Neural progenitor cell (in vitro differentiated cells): ENCODE measurements at regions not wholly inside any gene's neighbourhood (a gene's known extent, or its start where the extent isn't known, plus 50 kb on each side); places are given as distances from the start of the nearest gene placed in this dataset.

Experiments used
- DNase-seq: peaks from one replicate; pipeline ENCODE4 v3.0.0-alpha.2; 2016; ENCODE audit warnings: low spot score
- H2AFZ ChIP-seq: fragments of 200-600 bp; sonication (generic); replicated peaks from 2 replicates; pipeline ENCODE4 v1.6.1; 2016; ENCODE audit warnings: antibody characterized with exemption
- H3F3A ChIP-seq: fragments of 200-600 bp; sonication (generic); 2 replicates; pipeline ENCODE4 v1.6.1; 2016; ENCODE audit warnings: antibody characterized with exemption, low read depth
- H3K27ac ChIP-seq: fragments of 200-600 bp; sonication (generic); 2 replicates; pipeline ENCODE4 v1.5.1; 2016; ENCODE audit warnings: mild to moderate bottlenecking
- H3K27me3 ChIP-seq: fragments of 200-600 bp; sonication (generic); 2 replicates; pipeline ENCODE4 v1.6.1; 2016; ENCODE audit warnings: mild to moderate bottlenecking, moderate library complexity
- H3K36me3 ChIP-seq: fragments of 200-600 bp; sonication (generic); 2 replicates; pipeline ENCODE4 v1.5.1; 2016
- H3K4me1 ChIP-seq: fragments of 200-600 bp; sonication (generic); 2 replicates; pipeline ENCODE4 v1.6.1; 2016; ENCODE audit warnings: mixed run types
- H3K4me2 ChIP-seq: fragments of 200-600 bp; sonication (generic); 2 replicates; pipeline ENCODE4 v1.6.1; 2016
- H3K4me3 ChIP-seq: fragments of 200-600 bp; sonication (generic); 2 replicates; pipeline ENCODE4 v1.5.1; 2016
- H3K79me2 ChIP-seq: fragments of 200-600 bp; sonication (generic); 2 replicates; pipeline ENCODE4 v1.6.1; 2016; ENCODE audit warnings: low read depth
- H3K9ac ChIP-seq: fragments of 200-600 bp; sonication (generic); 2 replicates; pipeline ENCODE4 v1.6.1; 2016
- H3K9me3 ChIP-seq: fragments of 200-600 bp; sonication (generic); 2 replicates; pipeline ENCODE4 v1.5.1; 2016; ENCODE audit warnings: low read depth
- H4K20me1 ChIP-seq: fragments of 200-600 bp; sonication (generic); 2 replicates; pipeline ENCODE4 v1.6.1; 2016; ENCODE audit warnings: low read depth
- H3K27ac Mint-ChIP-seq: 3 replicates; pipeline ENCODE4 v1.8.0; 2021; ENCODE audit warnings: mixed read lengths
- H3K27me3 Mint-ChIP-seq: 2 replicates; pipeline ENCODE4 v1.8.0; 2022; ENCODE audit warnings: low read depth, mild to moderate bottlenecking, inconsistent platforms, moderate library complexity, mixed read lengths; ENCODE audit not compliant: insufficient read depth
- H3K36me3 Mint-ChIP-seq: 3 replicates; pipeline ENCODE4 v1.8.0; 2021; ENCODE audit warnings: mixed read lengths
- H3K4me1 Mint-ChIP-seq: 3 replicates; pipeline ENCODE4 v1.8.0; 2021; ENCODE audit warnings: mixed read lengths
- H3K4me3 Mint-ChIP-seq: 3 replicates; pipeline ENCODE4 v1.8.0; 2021; ENCODE audit warnings: mild to moderate bottlenecking, moderate library complexity, mixed read lengths
- H3K9me3 Mint-ChIP-seq: 3 replicates; pipeline ENCODE4 v1.8.0; 2020; ENCODE audit warnings: mixed read lengths
- CTCF ChIP-seq: fragments of 200-600 bp; sonication (generic); IDR thresholded peaks from 2 replicates; pipeline ENCODE4 v1.5.1; 2017; ENCODE audit warnings: antibody characterized with exemption, mild to moderate bottlenecking
- EZH2 ChIP-seq: fragments of 200-600 bp; sonication (generic); IDR thresholded peaks from 2 replicates; pipeline ENCODE4 v1.6.1; 2017; ENCODE audit warnings: antibody characterized with exemption, mild to moderate bottlenecking, moderate library complexity
- EZH2phosphoT487 ChIP-seq: fragments of 200-600 bp; sonication (generic); IDR thresholded peaks from 2 replicates; pipeline ENCODE4 v1.6.1; 2017; ENCODE audit warnings: antibody characterized with exemption

GRCh38 chr18:78624646-78625279 lies 354.9 kb upstream of the SALL3 start:
- Histone ChIP-seq H3K4me1 (peaks cover 11% of the 10 kb centered on the region), H3K27me3 (no peaks in the 10 kb centered on the region), H3K9me3 (no peaks in the 10 kb centered on the region), H3K36me3 (no peaks in the 10 kb centered on the region), H3K4me3 (no peak overlapping the region), H3K9ac (no peak overlapping the region), H4K20me1 (no peaks in the 10 kb centered on the region), H3K27ac (no peak overlapping the region), H3K79me2 (no peaks in the 10 kb centered on the region), H2AFZ (peak overlapping the region; percentile 63), H3K4me2 (peak overlapping the region; percentile 11), H3F3A (no peaks in the 10 kb centered on the region)
- Mint-ChIP-seq H3K4me3 (no peak overlapping the region), H3K4me1 (peaks cover 18% of the 10 kb centered on the region), H3K27ac (peak overlapping the region; percentile 59), H3K36me3 (peaks cover 3% of the 10 kb centered on the region), H3K27me3 (peaks cover 4% of the 10 kb centered on the region), H3K9me3 (peaks cover 5% of the 10 kb centered on the region)
- TF ChIP-seq EZH2phosphoT487: no peak
- DNase-seq: peak; percentile 30

GRCh38 chr18:78625847-78626246 lies 353.8 kb upstream of the SALL3 start:
- Histone ChIP-seq H3K27me3 (no peaks in the 10 kb centered on the region), H3K36me3 (no peaks in the 10 kb centered on the region), H3K9ac (no peak overlapping the region), H3K4me1 (peaks cover 11% of the 10 kb centered on the region), H3K27ac (no peak overlapping the region), H3K4me3 (no peak overlapping the region), H3K9me3 (no peaks in the 10 kb centered on the region), H2AFZ (no peak overlapping the region), H3F3A (no peaks in the 10 kb centered on the region), H3K4me2 (no peak overlapping the region), H3K79me2 (no peaks in the 10 kb centered on the region), H4K20me1 (no peaks in the 10 kb centered on the region)
- Mint-ChIP-seq H3K4me1 (peaks cover 18% of the 10 kb centered on the region), H3K9me3 (peaks cover 5% of the 10 kb centered on the region), H3K36me3 (peaks cover 3% of the 10 kb centered on the region), H3K27ac (no peak overlapping the region), H3K4me3 (no peak overlapping the region), H3K27me3 (peaks cover 4% of the 10 kb centered on the region)
- TF ChIP-seq EZH2phosphoT487 (no peak), CTCF (no peak), EZH2 (no peak)
- DNase-seq: no peak

- TF ChIP-seq EZH2: no peak
- TF ChIP-seq EZH2phosphoT487: no peak
- TF ChIP-seq CTCF: no peak
Observed at GRCh38 chr18:78627551-78628346, 351.9 kb upstream of the SALL3 start.

GRCh38 chr18:78629426-78629825 lies 350.2 kb upstream of the SALL3 start:
- no peaks in the 10 kb centered on the region for H4K20me1 ChIP-seq
- no peaks in the 10 kb centered on the region for H3K36me3 ChIP-seq
- no peaks in the 10 kb centered on the region for H3K27me3 ChIP-seq
- Mint-ChIP-seq H3K27me3 (peaks cover 4% of the 10 kb centered on the region), H3K27ac (no peak overlapping the region), H3K4me1 (peaks cover 14% of the 10 kb centered on the region), H3K36me3 (peaks cover 3% of the 10 kb centered on the region), H3K4me3 (no peak overlapping the region), H3K9me3 (peaks cover 5% of the 10 kb centered on the region)
- no peaks in the 10 kb centered on the region for H3F3A ChIP-seq
- H2AFZ ChIP-seq: no peak overlapping the region
- H3K4me2 ChIP-seq: no peak overlapping the region
- peaks cover 7% of the 10 kb centered on the region for H3K4me1 ChIP-seq
- DNase-seq: no peak
- no peaks in the 10 kb centered on the region for H3K9me3 ChIP-seq
- no peak overlapping the region for H3K9ac ChIP-seq
- TF ChIP-seq EZH2: no peak
- TF ChIP-seq CTCF: no peak
- TF ChIP-seq EZH2phosphoT487: no peak
- no peak overlapping the region for H3K4me3 ChIP-seq
- H3K79me2 ChIP-seq: no peaks in the 10 kb centered on the region
- H3K27ac ChIP-seq: no peak overlapping the region

More at GRCh38 chr18:78627551-78628346, 351.9 kb upstream of the SALL3 start:
- H3K27ac Mint-ChIP-seq: no peak overlapping the region
- H3K4me3 ChIP-seq: no peak overlapping the region
- H3K27me3 Mint-ChIP-seq: peaks cover 4% of the 10 kb centered on the region
- H3K36me3 ChIP-seq: no peaks in the 10 kb centered on the region
- DNase-seq: no peak
- H3K4me1 ChIP-seq: peaks cover 11% of the 10 kb centered on the region
- H3K36me3 Mint-ChIP-seq: peaks cover 3% of the 10 kb centered on the region
- no peaks in the 10 kb centered on the region for H3F3A ChIP-seq
- no peaks in the 10 kb centered on the region for H3K79me2 ChIP-seq
- H3K9me3 Mint-ChIP-seq: peaks cover 5% of the 10 kb centered on the region
- H3K9ac ChIP-seq: no peak overlapping the region
- no peak overlapping the region for H3K4me3 Mint-ChIP-seq
- no peak overlapping the region for H3K4me2 ChIP-seq
- no peaks in the 10 kb centered on the region for H3K27me3 ChIP-seq
- H4K20me1 ChIP-seq: no peaks in the 10 kb centered on the region
- H3K9me3 ChIP-seq: no peaks in the 10 kb centered on the region
- H3K4me1 Mint-ChIP-seq: peaks cover 18% of the 10 kb centered on the region
- H3K27ac ChIP-seq: no peak overlapping the region
- no peak overlapping the region for H2AFZ ChIP-seq
